Astrocyte of the cerebellum (primary cell): ENCODE measurements at regions not wholly inside any gene's neighbourhood (a gene's known extent, or its start where the extent isn't known, plus 50 kb on each side); places are given as distances from the start of the nearest gene placed in this dataset.

Experiments
- DNase-seq: peaks from one replicate; pipeline ENCODE4 v3.0.0-alpha.2; 2011; ENCODE audit warnings: low read depth
- H3K4me3 ChIP-seq: 2 replicates; pipeline ENCODE4 v1.5.1; 2011; ENCODE audit warnings: mild to moderate bottlenecking, low read depth, low read length, moderate library complexity
- in situ Hi-C: cut with HindIII; loops from 2 replicates; pipeline ENCODE4 v1.10.0; 2017; ENCODE audit warnings: low sequenced_read_pairs
- TF ChIP-seq, protein P1 (sequence below): IDR thresholded peaks from 2 replicates; pipeline ENCODE4 v1.5.1; 2012; ENCODE audit warnings: low read length, low read depth, moderate library complexity, mild to moderate bottlenecking; ENCODE audit errors: missing control alignments

GRCh38 chr2:125581557-125581956 lies 1074.4 kb upstream of the GYPC start:
- TF ChIP-seq, protein P1, sequence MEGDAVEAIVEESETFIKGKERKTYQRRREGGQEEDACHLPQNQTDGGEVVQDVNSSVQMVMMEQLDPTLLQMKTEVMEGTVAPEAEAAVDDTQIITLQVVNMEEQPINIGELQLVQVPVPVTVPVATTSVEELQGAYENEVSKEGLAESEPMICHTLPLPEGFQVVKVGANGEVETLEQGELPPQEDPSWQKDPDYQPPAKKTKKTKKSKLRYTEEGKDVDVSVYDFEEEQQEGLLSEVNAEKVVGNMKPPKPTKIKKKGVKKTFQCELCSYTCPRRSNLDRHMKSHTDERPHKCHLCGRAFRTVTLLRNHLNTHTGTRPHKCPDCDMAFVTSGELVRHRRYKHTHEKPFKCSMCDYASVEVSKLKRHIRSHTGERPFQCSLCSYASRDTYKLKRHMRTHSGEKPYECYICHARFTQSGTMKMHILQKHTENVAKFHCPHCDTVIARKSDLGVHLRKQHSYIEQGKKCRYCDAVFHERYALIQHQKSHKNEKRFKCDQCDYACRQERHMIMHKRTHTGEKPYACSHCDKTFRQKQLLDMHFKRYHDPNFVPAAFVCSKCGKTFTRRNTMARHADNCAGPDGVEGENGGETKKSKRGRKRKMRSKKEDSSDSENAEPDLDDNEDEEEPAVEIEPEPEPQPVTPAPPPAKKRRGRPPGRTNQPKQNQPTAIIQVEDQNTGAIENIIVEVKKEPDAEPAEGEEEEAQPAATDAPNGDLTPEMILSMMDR, result no peak
- no peak overlapping the region for H3K4me3 ChIP-seq
- no peak for DNase-seq
- in situ Hi-C loops, result no loop called here

GRCh38 chr2:125582516-125582915 lies 1073.4 kb upstream of the GYPC start:
- in situ Hi-C loops, result no loop called here

GRCh38 chr2:125584732-125585131 lies 1071.2 kb upstream of the GYPC start:
- H3K4me3 ChIP-seq, result no peak overlapping the region
- TF ChIP-seq, protein P1, result no peak
- in situ Hi-C loops, result no loop called here
- DNase-seq, result no peak

More at GRCh38 chr2:125582516-125582915, 1073.4 kb upstream of the GYPC start:
- no peak for DNase-seq
- TF ChIP-seq, protein P1, result no peak
- no peak overlapping the region for H3K4me3 ChIP-seq

- in situ Hi-C loops, result no loop called here
- TF ChIP-seq, protein P1, result no peak
- H3K4me3 ChIP-seq, result no peak overlapping the region
- DNase-seq, result no peak
These were observed 1067.2 kb upstream of the GYPC start for GRCh38 chr2:125588780-125589179.

DNA sequence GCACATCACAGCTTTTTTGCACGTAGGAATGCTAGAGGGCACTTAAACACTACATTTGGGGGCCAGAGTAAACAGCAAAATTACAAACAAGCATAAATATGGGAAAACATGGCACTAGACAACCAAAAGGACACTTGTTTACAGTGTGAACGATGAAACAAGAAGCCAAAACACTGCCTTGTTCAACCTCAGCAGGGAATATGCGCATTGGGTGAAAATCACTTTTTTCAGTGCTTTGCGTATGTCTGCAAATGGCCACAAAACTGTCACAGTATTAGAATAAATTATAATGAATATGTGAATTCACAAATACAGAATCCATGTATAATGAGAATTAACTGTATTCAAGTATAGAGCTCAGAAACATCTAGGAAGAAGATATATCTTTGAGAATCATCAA lies 1064.0 kb upstream of the GYPC start:
- no peak overlapping the region for H3K4me3 ChIP-seq
- in situ Hi-C loops, result no loop called here
- DNase-seq, result no peak
- TF ChIP-seq, protein P1, result no peak

DNA sequence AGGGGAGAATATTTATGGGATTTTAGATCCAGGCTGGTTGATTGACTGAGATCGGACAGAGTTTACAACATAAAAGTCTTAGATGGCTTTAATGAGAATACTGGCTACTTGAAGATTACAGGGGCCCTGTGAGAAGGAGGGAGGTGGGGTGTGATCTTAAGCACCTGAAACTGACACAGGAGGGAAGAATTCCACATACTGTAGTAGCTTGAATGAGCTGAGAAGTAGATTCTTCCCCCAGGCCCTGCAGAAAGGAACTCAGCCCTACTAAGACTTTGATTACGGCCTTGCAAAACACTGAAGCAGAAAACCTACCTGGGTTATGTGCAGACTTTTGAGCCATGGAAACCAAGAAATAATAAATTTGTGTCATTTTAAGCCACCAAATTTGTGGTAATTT lies 1062.9 kb upstream of the GYPC start:
- H3K4me3 ChIP-seq, result no peak overlapping the region
- TF ChIP-seq, protein P1, result no peak
- DNase-seq, result no peak
- in situ Hi-C loops, result no loop called here

GRCh38 chr2:125596612-125597011 lies 1059.3 kb upstream of the GYPC start:
- TF ChIP-seq, protein P1, result no peak
- no peak for DNase-seq
- no peak overlapping the region for H3K4me3 ChIP-seq
- in situ Hi-C loops, result no loop called here
